Mammary epithelial cell (primary cell): ENCODE measurements at regions not wholly inside any gene's neighbourhood (a gene's known extent, or its start where the extent isn't known, plus 50 kb on each side); places are given as distances from the start of the nearest gene placed in this dataset.

Source experiments
- CTCF ChIP-seq, 2 donors: IDR thresholded peaks in 1 of 2; conservative IDR thresholded peaks in 1 of 2; 2 replicates each; pipeline ENCODE4 v1.5.1; 2011 to 2012; ENCODE audit warnings: inconsistent platforms in 2 of 2, low read length in 2 of 2, mild to moderate bottlenecking in 2 of 2, control low read depth in 1 of 2, low read depth in 1 of 2; ENCODE audit not compliant: insufficient read depth in 1 of 2; ENCODE audit errors: extremely low read depth in 1 of 2
- EZH2 ChIP-seq: IDR thresholded peaks from 2 replicates; pipeline ENCODE4 v1.6.1; 2012; ENCODE audit warnings: low read length, inconsistent platforms, borderline replicate concordance

DNA sequence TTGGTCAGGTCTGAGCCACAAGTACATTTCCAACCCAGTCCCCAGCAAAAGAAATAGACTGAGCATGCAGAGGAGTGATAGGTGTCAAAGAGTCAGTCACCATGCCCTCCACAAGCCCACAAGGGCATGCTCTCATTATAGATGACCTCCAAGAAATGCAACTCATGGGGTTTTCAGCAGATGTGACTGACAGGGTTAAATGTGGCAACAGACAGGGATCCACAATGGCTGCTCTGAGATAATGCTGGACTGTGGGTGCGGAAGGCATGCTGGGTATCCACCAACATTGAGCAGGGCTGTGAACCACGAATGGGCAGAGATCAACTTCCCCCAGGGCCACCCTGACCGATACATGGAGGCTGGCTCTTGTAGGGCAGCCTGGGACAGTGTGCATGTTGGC is 115.8 kb downstream of the BCOR start:
- no peak for TF ChIP-seq CTCF (conservative IDR thresholded peaks at IDR 0.05 in 1 of 2, IDR thresholded peaks at IDR 0.05 in 1 of 2; ENCODE audit: extremely low read depth in 1 of 2, insufficient read depth in 1 of 2, low read depth in 1 of 2, low read length in 2 of 2)
- no peak for TF ChIP-seq EZH2
